Activated T-helper 1 cell treated with anti-CD3 and anti-CD28 coated beads, Interleukin-12 subunit alpha, Interleukin-12 subunit beta, Interleukin-2, Interleukin-4 antibody, amounts not matched to agents 30 ng/mL and 10 ng/mL and 1 ng/mL, durations not matched to agents 14 hours and 24 hours and 36 hours (primary cell): ENCODE measurements at regions not wholly inside any gene's neighbourhood (a gene's known extent, or its start where the extent isn't known, plus 50 kb on each side); places are given as distances from the start of the nearest gene placed in this dataset.

Experiments
- DNase-seq: peaks from one replicate; pipeline ENCODE4 v3.0.0; 2021; ENCODE audit warnings: low spot score
- H3K27ac Mint-ChIP-seq: one replicate; pipeline ENCODE4 v1.8.0; 2021; ENCODE audit warnings: mild to moderate bottlenecking, mixed read lengths
- H3K27me3 Mint-ChIP-seq: one replicate; pipeline ENCODE4 v1.8.0; 2022; ENCODE audit warnings: mild to moderate bottlenecking, moderate library complexity, mixed read lengths; ENCODE audit not compliant: insufficient read depth
- H3K36me3 Mint-ChIP-seq: one replicate; pipeline ENCODE4 v1.8.0; 2021; ENCODE audit warnings: low read depth, mixed read lengths
- H3K4me1 Mint-ChIP-seq: one replicate; pipeline ENCODE4 v1.8.0; 2021; ENCODE audit warnings: low read depth, mixed read lengths
- H3K4me3 Mint-ChIP-seq: one replicate; pipeline ENCODE4 v1.8.0; 2021; ENCODE audit warnings: mild to moderate bottlenecking, moderate library complexity, mixed read lengths
- H3K9me3 Mint-ChIP-seq: one replicate; pipeline ENCODE4 v1.8.0; 2021; ENCODE audit warnings: mixed read lengths
- intact Hi-C: fragments of 100-400 bp; cut with micrococcal nuclease; formaldehyde crosslinking; loops from one replicate; pipeline ENCODE4 v1.15.1; 2024

- Mint-ChIP-seq H3K9me3 (peaks cover 9% of the 10 kb centered on the region), H3K36me3 (no peaks in the 10 kb centered on the region), H3K4me3 (no peak overlapping the region), H3K27ac (no peak overlapping the region), H3K27me3 (no peaks in the 10 kb centered on the region), H3K4me1 (no peaks in the 10 kb centered on the region)
- intact Hi-C loops: no loop called here
- no peak for DNase-seq
These were observed 232.3 kb upstream of the IRX2 start for GRCh38 chr5:2983583-2984300.

- H3K27me3 Mint-ChIP-seq: no peaks in the 10 kb centered on the region
- no peaks in the 10 kb centered on the region for H3K4me1 Mint-ChIP-seq
- H3K9me3 Mint-ChIP-seq: peaks cover 6% of the 10 kb centered on the region
- H3K36me3 Mint-ChIP-seq: no peaks in the 10 kb centered on the region
- H3K4me3 Mint-ChIP-seq: no peak overlapping the region
- intact Hi-C loops: no loop called here
- no peak for DNase-seq
- H3K27ac Mint-ChIP-seq: no peak overlapping the region
These were observed 230.2 kb upstream of the IRX2 start for GRCh38 chr5:2981652-2982051.

GRCh38 chr5:2981035-2981434, 229.6 kb upstream of the IRX2 start:
- intact Hi-C loops: no loop called here
- Mint-ChIP-seq H3K27ac (no peak overlapping the region), H3K4me1 (no peaks in the 10 kb centered on the region)

GRCh38 chr5:2960294-2960693, 208.8 kb upstream of the IRX2 start:
- DNase-seq: no peak
- Mint-ChIP-seq H3K27me3 (no peaks in the 10 kb centered on the region), H3K36me3 (no peaks in the 10 kb centered on the region), H3K4me3 (no peak overlapping the region), H3K9me3 (peaks cover 32% of the 10 kb centered on the region), H3K27ac (no peak overlapping the region), H3K4me1 (no peaks in the 10 kb centered on the region)
- intact Hi-C loops: no loop called here

More at GRCh38 chr5:2981035-2981434, 229.6 kb upstream of the IRX2 start:
- DNase-seq: no peak
- Mint-ChIP-seq H3K36me3 (no peaks in the 10 kb centered on the region), H3K27me3 (no peaks in the 10 kb centered on the region), H3K9me3 (peaks cover 11% of the 10 kb centered on the region), H3K4me3 (no peak overlapping the region)

GRCh38 chr5:2958976-2959375, 207.5 kb upstream of the IRX2 start:
- H3K9me3 Mint-ChIP-seq: peaks cover 30% of the 10 kb centered on the region
- no peak for DNase-seq
- H3K27me3 Mint-ChIP-seq: no peaks in the 10 kb centered on the region
- no peaks in the 10 kb centered on the region for H3K4me1 Mint-ChIP-seq
- no peak overlapping the region for H3K27ac Mint-ChIP-seq
- H3K4me3 Mint-ChIP-seq: no peak overlapping the region
- H3K36me3 Mint-ChIP-seq: no peaks in the 10 kb centered on the region
- intact Hi-C loops: no loop called here

- intact Hi-C loops: no loop called here
- H3K4me1 Mint-ChIP-seq: no peaks in the 10 kb centered on the region
- peaks cover 18% of the 10 kb centered on the region for H3K9me3 Mint-ChIP-seq
- no peaks in the 10 kb centered on the region for H3K27me3 Mint-ChIP-seq
- no peak overlapping the region for H3K4me3 Mint-ChIP-seq
- H3K36me3 Mint-ChIP-seq: no peaks in the 10 kb centered on the region
- no peak for DNase-seq
- no peak overlapping the region for H3K27ac Mint-ChIP-seq
These were observed 197.4 kb upstream of the IRX2 start for GRCh38 chr5:2948875-2949274.

- peaks cover 18% of the 10 kb centered on the region for H3K9me3 Mint-ChIP-seq
- H3K27me3 Mint-ChIP-seq: no peaks in the 10 kb centered on the region
- DNase-seq: no peak
- no peaks in the 10 kb centered on the region for H3K36me3 Mint-ChIP-seq
- H3K4me1 Mint-ChIP-seq: no peaks in the 10 kb centered on the region
- no peak overlapping the region for H3K4me3 Mint-ChIP-seq
- intact Hi-C loops: no loop called here
- no peak overlapping the region for H3K27ac Mint-ChIP-seq
These were observed 194.8 kb upstream of the IRX2 start for GRCh38 chr5:2946315-2946714.

GRCh38 chr5:2936413-2936812, 184.9 kb upstream of the IRX2 start:
- Mint-ChIP-seq H3K27ac (no peak overlapping the region), H3K4me1 (no peaks in the 10 kb centered on the region), H3K4me3 (no peak overlapping the region), H3K27me3 (no peaks in the 10 kb centered on the region), H3K36me3 (no peaks in the 10 kb centered on the region), H3K9me3 (peaks cover 22% of the 10 kb centered on the region)
- DNase-seq: no peak
- intact Hi-C loops: no loop called here

GRCh38 chr5:2929779-2930178, 178.3 kb upstream of the IRX2 start:
- Mint-ChIP-seq H3K4me1 (no peaks in the 10 kb centered on the region), H3K27ac (no peak overlapping the region), H3K9me3 (peaks cover 21% of the 10 kb centered on the region), H3K4me3 (no peak overlapping the region), H3K27me3 (no peaks in the 10 kb centered on the region), H3K36me3 (no peaks in the 10 kb centered on the region)
- no peak for DNase-seq
- intact Hi-C loops: no loop called here

GRCh38 chr5:2921651-2922050, 170.2 kb upstream of the IRX2 start:
- no peak for DNase-seq
- Mint-ChIP-seq H3K4me1 (no peaks in the 10 kb centered on the region), H3K27me3 (no peaks in the 10 kb centered on the region), H3K9me3 (peaks cover 22% of the 10 kb centered on the region), H3K36me3 (no peaks in the 10 kb centered on the region), H3K4me3 (no peak overlapping the region), H3K27ac (no peak overlapping the region)
- intact Hi-C loops: no loop called here

GRCh38 chr5:2921176-2921575, 169.7 kb upstream of the IRX2 start:
- no peak overlapping the region for H3K27ac Mint-ChIP-seq

GRCh38 chr5:2920312-2920711, 168.8 kb upstream of the IRX2 start:
- H3K36me3 Mint-ChIP-seq: no peaks in the 10 kb centered on the region
- intact Hi-C loops: no loop called here
- H3K4me3 Mint-ChIP-seq: no peak overlapping the region
- no peaks in the 10 kb centered on the region for H3K27me3 Mint-ChIP-seq
- no peaks in the 10 kb centered on the region for H3K4me1 Mint-ChIP-seq
- peaks cover 25% of the 10 kb centered on the region for H3K9me3 Mint-ChIP-seq
- DNase-seq: no peak
- no peak overlapping the region for H3K27ac Mint-ChIP-seq

More at GRCh38 chr5:2921176-2921575, 169.7 kb upstream of the IRX2 start:
- no peak for DNase-seq
- Mint-ChIP-seq H3K4me3 (no peak overlapping the region), H3K9me3 (peaks cover 24% of the 10 kb centered on the region), H3K4me1 (no peaks in the 10 kb centered on the region), H3K36me3 (no peaks in the 10 kb centered on the region), H3K27me3 (no peaks in the 10 kb centered on the region)
- intact Hi-C loops: no loop called here

GRCh38 chr5:2919310-2920018, 168.0 kb upstream of the IRX2 start:
- intact Hi-C loops: no loop called here
- no peaks in the 10 kb centered on the region for H3K27me3 Mint-ChIP-seq
- no peak for DNase-seq
- no peaks in the 10 kb centered on the region for H3K36me3 Mint-ChIP-seq
- no peak overlapping the region for H3K27ac Mint-ChIP-seq
- no peaks in the 10 kb centered on the region for H3K4me1 Mint-ChIP-seq
- peaks cover 31% of the 10 kb centered on the region for H3K9me3 Mint-ChIP-seq
- no peak overlapping the region for H3K4me3 Mint-ChIP-seq
